CD4-positive, alpha-beta T cell treated with Interferon alpha-2 for 1 hour (primary cell): ENCODE measurements at regions not wholly inside any gene's neighbourhood (a gene's known extent, or its start where the extent isn't known, plus 50 kb on each side); places are given as distances from the start of the nearest gene placed in this dataset.
"Not testable (repeated sequence)": the region's sequence is repeated elsewhere in the genome, so short reads cannot be mapped to it uniquely, and the experiment has no call there.

Experiments used
- DNase-seq, 2 donors: peaks; one replicate each; pipeline ENCODE4 v3.0.0-alpha.2; 2020 to 2022

GRCh38 chr5:166602271-166602670 is 1689.2 kb upstream of the WWC1 start:
- no peak for DNase-seq

DNA sequence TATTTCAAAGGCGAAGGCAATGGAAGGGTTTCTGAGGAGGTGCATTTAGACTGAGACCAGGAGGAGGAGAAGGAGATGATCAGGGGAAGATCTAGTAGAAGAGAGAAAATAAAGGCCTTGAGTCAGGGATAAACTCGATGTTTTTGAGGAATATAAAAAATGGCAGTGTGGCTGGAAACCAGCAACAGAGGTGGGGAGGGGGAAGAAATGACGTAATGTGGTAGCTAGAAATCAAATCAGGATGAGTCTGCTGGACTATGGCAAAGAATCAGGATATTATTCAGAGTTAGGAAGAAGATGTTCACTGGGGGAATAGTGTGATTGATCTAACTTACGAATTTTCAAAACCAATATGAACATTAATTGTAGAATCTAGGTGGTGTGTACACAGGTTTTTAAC is 1673.9 kb upstream of the WWC1 start:
- no peak for DNase-seq

DNA sequence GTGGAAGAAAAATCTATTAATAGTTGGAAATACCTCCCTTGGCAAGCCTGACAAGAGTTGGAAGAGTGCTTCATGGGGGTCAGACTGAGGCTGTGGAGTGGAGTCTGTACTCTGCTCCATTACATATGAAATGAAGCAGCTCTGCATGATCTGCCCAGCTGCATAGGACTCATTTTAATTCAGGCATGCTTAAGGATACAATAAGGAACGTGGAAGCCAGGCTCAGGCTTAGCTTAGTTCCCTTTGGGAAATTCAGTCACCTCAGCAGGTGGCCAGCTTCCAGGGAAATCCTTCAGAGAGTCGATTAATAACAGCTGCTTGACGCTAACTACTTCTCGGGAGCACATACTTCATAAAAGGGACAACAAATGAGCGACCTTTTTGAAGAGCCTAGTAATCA is 1672.9 kb upstream of the WWC1 start:
- no peak for DNase-seq

- DNase-seq = no peak
Observed at GRCh38 chr5:166624573-166624972, 1666.9 kb upstream of the WWC1 start.

DNA sequence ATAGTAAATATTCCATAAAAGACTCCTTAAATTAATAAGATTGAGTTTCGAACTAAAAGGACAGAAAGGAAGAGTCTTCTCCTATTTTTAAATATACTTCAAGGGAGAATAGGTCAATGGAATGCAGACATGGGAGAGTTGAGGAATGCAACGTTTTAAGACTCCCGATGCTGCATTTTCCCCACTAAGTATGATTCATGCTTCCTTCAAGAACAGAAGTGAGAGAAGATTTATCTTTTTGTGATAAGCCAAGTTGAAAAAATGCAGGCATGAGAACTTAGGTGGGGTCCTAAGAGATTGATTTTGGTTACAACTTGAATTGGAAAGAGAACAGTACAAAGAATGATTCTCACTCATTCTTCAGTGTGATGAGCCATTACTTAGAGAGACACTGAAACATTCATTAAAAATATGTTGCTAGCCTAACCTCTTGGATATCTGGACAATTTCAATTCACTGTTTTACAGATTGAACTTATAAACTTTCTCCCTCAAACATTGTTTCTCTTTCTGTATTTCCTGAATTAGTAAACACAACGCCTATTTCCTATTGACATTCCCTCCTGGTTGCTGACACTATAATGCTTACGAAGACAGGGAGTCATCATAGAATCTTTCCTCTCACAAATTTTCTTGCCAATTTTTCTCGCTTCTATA is 1666.1 kb upstream of the WWC1 start:
- DNase-seq = no peak

DNA sequence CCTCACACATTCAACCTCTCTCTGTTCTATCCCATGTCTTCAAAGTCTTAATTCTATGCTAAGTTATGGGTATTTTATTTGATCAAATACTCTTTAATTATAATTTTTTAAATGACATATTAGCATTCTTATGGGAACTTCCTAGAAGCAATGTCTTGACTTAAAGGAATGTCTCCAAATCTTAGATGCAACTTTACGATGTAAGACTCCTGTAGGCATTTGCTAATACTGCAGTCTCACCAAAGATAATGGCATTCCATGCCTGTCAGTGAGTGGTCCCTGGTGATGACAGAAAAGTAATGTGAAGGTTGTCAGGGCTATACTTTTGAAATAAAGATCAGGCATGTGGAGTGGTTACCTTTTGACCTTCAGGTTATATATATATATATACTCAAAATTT is 1654.2 kb upstream of the WWC1 start:
- DNase-seq = no peak

- no peak for DNase-seq
Observed at GRCh38 chr5:166639151-166639550, 1652.3 kb upstream of the WWC1 start.

DNA sequence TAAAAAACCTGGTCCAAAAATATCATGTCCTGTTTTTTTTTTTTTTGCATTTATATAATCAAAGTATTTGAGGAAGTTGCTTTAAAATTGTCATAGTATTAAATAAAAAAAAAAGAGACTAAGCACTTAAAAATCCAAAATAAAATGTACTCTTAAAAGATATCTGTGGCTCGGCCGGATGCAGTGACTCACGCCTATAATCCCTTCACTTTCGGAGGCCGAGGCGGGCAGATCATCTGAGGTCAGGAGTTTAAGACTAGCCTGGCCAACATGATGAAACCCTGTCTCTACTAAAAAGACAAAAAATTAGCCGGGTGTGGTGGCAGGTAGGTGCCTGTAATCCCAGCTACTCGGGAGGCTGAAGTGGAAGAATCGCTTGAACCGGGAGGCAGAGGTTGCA is 1651.3 kb upstream of the WWC1 start:
- not testable (repeated sequence) for DNase-seq

- DNase-seq = no peak
Observed at GRCh38 chr5:166648736-166649135, 1642.7 kb upstream of the WWC1 start.

- DNase-seq = no peak
Observed at GRCh38 chr5:166649676-166650075, 1641.8 kb upstream of the WWC1 start.

GRCh38 chr5:166651234-166651633 is 1640.2 kb upstream of the WWC1 start:
- no peak for DNase-seq

GRCh38 chr5:166671811-166672210 is 1619.6 kb upstream of the WWC1 start:
- no peak for DNase-seq

- DNase-seq = no peak
Observed at GRCh38 chr5:166672431-166672830, 1619.0 kb upstream of the WWC1 start.

DNA sequence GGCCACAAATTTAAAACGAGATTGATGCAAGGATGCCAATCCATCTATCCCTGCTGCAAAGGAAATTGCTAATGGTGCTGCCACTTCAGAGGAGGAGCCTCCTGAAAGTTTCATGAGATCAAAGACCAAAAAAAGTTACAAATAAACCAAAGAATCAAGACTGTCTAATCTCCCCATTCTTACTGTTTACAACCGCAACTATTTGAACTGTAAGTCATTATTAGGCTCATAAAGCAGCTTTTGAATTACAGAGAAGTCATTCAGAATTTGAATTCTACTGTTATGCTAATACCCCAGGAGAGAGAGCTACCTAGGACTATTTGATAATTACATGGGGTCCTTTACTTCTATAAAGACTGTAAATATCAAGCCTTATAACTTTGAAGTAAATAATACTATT is 1613.6 kb upstream of the WWC1 start:
- DNase-seq = no peak

DNA sequence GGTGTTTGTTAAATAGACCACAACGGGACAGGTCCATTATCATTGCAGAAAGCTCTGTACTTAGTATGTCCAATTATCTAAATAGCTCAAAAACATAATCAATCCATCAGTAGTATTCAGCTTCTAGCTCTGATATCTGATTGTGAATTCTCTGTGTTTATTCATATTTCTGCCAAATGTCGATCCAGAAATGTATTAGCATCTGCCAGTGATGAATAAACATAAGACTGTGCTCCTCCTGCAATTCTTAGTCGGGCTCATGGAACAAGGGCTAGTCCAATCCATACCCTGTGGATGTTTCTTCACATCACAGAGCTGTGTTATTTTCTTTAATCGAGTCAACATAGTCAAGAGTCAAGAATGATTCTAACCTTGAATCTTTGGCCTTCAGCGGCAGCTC is 1612.1 kb upstream of the WWC1 start:
- no peak for DNase-seq

DNA sequence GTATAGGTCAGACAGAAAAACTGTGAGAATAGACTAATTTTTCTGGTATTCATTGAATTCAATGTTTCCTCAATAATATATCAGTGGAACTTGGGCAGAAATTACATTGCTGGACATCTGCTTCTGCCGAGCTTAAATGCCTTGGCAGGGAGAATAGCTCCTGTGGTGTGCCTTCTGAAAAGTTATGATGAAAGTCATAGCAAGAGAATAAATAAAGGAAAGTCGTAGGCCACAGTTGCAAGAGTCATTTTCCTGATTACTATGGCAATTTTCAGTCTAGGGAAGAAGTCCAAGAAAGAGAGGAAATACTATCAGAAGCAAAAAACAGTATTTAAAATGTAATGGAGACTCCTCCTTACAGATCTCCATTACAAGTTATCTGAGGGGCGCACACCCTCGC is 1596.1 kb upstream of the WWC1 start:
- DNase-seq = no peak

- no peak for DNase-seq
Observed at GRCh38 chr5:166708291-166708690, 1583.2 kb upstream of the WWC1 start.

- no peak for DNase-seq
Observed at GRCh38 chr5:166709691-166710090, 1581.8 kb upstream of the WWC1 start.

DNA sequence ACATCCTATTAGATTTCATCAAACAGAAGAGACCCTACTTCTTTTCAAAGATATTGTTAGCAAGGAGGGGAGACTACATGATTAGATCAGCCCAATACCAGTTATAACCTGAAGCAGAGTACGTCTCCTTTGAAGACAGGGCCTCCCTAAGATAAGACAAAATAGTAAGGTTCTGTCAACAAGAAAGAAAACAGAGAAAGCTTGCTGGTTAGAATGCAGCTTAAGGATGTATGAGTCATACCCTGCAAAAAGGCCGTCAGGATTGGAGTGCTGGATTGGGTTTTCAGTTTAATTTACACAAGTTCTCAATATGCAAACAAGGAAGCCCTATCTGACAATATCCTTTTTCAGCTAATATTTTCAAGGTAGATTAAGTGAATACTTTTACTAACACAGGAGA is 1581.2 kb upstream of the WWC1 start:
- no peak for DNase-seq

DNA sequence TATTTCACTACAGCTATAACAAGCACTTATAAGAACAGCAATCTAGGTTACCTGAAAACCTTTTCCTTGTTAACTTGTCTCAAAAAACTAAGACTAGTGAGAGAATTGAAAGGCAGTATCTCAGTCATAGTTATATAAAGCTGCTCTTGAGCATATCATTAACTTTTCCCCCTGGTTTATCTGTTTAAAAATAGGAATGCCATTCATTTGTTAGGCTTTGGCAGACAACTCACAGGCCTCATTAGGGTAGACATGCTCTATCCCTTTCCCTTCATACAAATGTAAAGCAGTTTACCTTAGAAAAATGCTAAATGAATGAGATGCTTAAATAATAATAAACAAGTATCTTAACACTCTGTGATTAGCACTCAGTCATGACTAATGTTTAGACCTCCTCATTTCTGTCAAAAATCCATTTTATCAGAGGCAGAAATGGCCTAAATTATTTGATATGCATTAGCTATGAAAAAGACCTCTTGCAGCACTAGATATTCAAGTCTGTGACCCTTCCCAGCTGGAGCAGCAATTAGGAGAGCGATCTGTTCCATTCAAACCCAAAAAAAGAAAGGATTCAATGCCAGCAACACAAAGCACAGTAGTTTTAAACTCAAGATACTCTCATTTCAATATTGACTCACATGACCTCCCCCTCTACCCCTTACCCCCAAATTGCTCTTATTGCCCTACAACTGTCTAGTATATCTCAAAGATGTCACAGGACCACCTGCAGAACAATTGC is 1578.8 kb upstream of the WWC1 start:
- no peak for DNase-seq

GRCh38 chr5:166713295-166713694 is 1578.2 kb upstream of the WWC1 start:
- no peak for DNase-seq

DNA sequence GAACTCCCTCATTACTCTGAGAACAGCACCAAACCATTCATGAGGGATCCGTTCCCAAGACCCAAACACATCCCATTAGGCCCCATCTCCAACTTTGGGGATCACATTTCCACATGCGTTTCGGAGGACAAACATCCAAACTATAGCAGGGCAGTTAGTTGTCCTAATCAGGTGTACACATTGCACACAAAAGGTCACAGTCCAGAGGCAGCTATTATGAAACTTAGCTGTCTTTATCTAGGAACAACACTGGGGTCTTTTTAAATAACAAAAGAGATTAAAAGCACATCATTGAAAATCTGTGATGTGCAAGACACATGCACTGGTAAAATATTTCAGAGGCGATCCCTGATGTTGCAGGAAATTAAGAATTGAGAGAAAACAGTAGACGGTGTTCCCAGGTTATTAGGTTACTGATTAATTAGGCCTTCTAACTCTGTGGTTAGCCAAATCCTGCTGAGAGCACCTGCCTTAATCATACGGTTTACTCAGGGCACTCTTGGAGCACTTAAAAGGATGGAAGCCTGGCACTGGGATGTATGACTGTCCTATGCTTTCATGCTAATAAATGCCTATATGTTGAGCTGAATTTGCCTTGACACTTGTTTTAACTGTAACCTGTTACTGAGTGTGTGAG is 1574.5 kb upstream of the WWC1 start:
- no peak for DNase-seq

- DNase-seq = no peak
Observed at GRCh38 chr5:166719991-166720390, 1571.5 kb upstream of the WWC1 start.

GRCh38 chr5:166722939-166723338 is 1568.5 kb upstream of the WWC1 start:
- DNase-seq = no peak
